Skeletal muscle tissue (tissue), 3 donors: ENCODE measurements at regions not wholly inside any gene's neighbourhood (a gene's known extent, or its start where the extent isn't known, plus 50 kb on each side); places are given as distances from the start of the nearest gene placed in this dataset.

Experiments used
- H3K27ac ChIP-seq: one replicate; pipeline ENCODE4 v1.7.0; 2013; ENCODE audit warnings: mild to moderate bottlenecking, low read depth, low read length, inconsistent platforms
- H3K27me3 ChIP-seq, 3 donors: one replicate each; pipeline ENCODE4 v1.7.0; 2013; ENCODE audit warnings: low read length in 3 of 3; ENCODE audit not compliant: control insufficient read depth in 3 of 3, insufficient read depth in 3 of 3
- H3K36me3 ChIP-seq, 3 donors: one replicate each; pipeline ENCODE4 v1.7.0; 2013; ENCODE audit warnings: low read length in 3 of 3; ENCODE audit not compliant: control insufficient read depth in 3 of 3, insufficient read depth in 3 of 3
- H3K4me1 ChIP-seq, 3 donors: one replicate each; pipeline ENCODE4 v1.7.0; 2013; ENCODE audit warnings: low read length in 3 of 3, mild to moderate bottlenecking in 3 of 3; ENCODE audit not compliant: control insufficient read depth in 3 of 3, insufficient read depth in 3 of 3
- H3K4me3 ChIP-seq, 3 donors: one replicate each; pipeline ENCODE4 v1.7.0; 2013; ENCODE audit warnings: low read length in 3 of 3
- H3K9ac ChIP-seq, 3 donors: one replicate each; pipeline ENCODE4 v1.7.0; 2013; ENCODE audit warnings: low read length in 3 of 3, mild to moderate bottlenecking in 3 of 3, moderate library complexity in 2 of 3, low read depth in 1 of 3
- H3K9me3 ChIP-seq, 3 donors: one replicate each; pipeline ENCODE4 v1.7.0; 2013; ENCODE audit warnings: low read length in 3 of 3; ENCODE audit not compliant: control insufficient read depth in 3 of 3
- donor health status: Osteomylitis.

GRCh38 chr20:53688085-53688484, 94.4 kb upstream of the ZNF217 start:
- Histone ChIP-seq H3K27me3 (no peaks in the 10 kb centered on the region), H3K4me1 (no peaks in the 10 kb centered on the region), H3K27ac (no peak overlapping the region), H3K9me3 (no peaks in the 10 kb centered on the region), H3K36me3 (no peaks in the 10 kb centered on the region), H3K4me3 (no peak overlapping the region), H3K9ac (no peak overlapping the region)

DNA sequence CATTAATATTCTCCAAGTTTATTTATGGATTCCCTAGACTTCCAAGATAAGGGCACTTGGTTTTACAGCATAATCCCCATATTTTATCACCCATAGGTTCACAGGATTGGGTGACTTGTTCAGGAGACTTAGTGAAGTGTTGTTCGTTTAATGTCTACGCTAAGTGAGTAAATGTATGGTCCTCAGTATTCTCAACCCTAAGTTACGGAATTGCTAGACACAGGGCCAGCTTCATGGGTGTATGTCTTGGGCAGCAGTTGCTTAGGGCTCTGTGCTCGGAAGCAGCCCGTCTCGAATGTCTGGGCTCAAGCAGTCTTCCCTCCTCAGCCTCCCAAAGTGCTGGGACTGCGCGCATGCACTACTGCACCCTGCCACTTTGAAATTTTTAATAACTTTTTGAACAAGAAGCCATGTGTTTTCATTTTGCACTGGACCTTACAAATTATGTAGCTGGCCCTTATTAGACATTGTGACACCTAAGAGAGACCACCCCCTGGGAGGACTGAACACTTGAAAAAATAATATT, 91.5 kb upstream of the ZNF217 start:
- H3K4me3 ChIP-seq: no peak overlapping the region
- no peaks in the 10 kb centered on the region for H3K27me3 ChIP-seq
- H3K4me1 ChIP-seq: no peaks in the 10 kb centered on the region
- H3K36me3 ChIP-seq: no peaks in the 10 kb centered on the region
- H3K9me3 ChIP-seq: no peaks in the 10 kb centered on the region
- H3K9ac ChIP-seq: no peak overlapping the region
- no peak overlapping the region for H3K27ac ChIP-seq

GRCh38 chr20:53683506-53683905, 89.9 kb upstream of the ZNF217 start:
- no peak overlapping the region for H3K4me3 ChIP-seq
- H3K4me1 ChIP-seq: peaks cover 0 to 5% (median 0%) of the 10 kb centered on the region in 3 donors
- no peaks in the 10 kb centered on the region for H3K27me3 ChIP-seq
- no peak overlapping the region for H3K27ac ChIP-seq
- H3K9ac ChIP-seq: no peak overlapping the region
- H3K9me3 ChIP-seq: no peaks in the 10 kb centered on the region
- no peaks in the 10 kb centered on the region for H3K36me3 ChIP-seq

DNA sequence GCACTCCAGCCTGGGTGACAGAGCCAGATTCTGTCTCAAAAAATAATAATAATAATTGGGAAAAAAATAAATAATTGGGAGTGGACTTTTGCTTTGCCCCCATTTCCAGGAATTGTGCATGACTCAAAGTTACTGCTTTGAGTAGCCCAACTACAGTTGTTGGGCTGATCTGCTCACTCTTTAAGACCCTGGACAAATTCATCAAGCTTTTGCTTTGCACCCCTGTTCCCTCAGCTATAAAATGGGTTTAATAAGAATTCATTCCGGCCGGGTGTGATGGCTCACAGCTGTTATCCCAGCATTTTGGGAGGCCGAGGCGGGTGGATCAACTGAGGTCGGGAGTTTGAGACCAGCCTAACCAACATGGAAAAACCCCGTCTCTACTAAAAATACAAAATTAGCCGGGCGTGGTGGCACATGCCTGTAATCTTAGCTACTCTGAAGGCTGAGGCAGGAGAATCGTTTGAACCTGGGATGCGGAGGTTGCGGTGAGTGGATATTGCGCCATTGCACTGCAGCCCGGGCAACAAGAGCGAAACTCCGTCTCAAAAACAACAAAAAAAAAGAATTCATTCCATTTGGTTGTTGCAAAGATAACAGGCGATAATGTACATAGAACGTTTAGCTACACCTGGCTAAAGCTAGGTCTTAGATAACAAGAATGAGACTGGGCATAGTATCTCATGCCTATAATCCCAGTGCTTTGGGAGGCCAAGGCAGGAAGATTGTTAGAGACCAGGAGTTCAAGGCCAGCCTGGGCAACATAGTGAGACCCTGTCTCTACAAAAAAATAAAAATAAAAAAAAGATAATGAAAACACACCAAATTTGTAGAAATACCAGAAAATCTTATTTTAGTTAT, 87.9 kb upstream of the ZNF217 start:
- Histone ChIP-seq H3K9ac (no peak overlapping the region), H3K27me3 (no peaks in the 10 kb centered on the region), H3K36me3 (no peaks in the 10 kb centered on the region), H3K4me3 (no peak overlapping the region), H3K27ac (no peak overlapping the region), H3K4me1 (peaks cover 0 to 5% (median 3%) of the 10 kb centered on the region in 3 donors), H3K9me3 (no peaks in the 10 kb centered on the region)

GRCh38 chr20:53679597-53680309, 86.1 kb upstream of the ZNF217 start:
- peaks cover 0 to 5% (median 3%) of the 10 kb centered on the region in 3 donors for H3K4me1 ChIP-seq
- H3K4me3 ChIP-seq: no peak overlapping the region
- no peaks in the 10 kb centered on the region for H3K9me3 ChIP-seq
- no peaks in the 10 kb centered on the region for H3K36me3 ChIP-seq
- H3K27ac ChIP-seq: no peak overlapping the region
- H3K27me3 ChIP-seq: no peaks in the 10 kb centered on the region
- no peak overlapping the region for H3K9ac ChIP-seq

GRCh38 chr20:53678990-53679596, 85.5 kb upstream of the ZNF217 start:
- Histone ChIP-seq H3K36me3 (no peaks in the 10 kb centered on the region), H3K27ac (no peak overlapping the region), H3K27me3 (no peaks in the 10 kb centered on the region), H3K9ac (no peak overlapping the region), H3K4me3 (no peak overlapping the region), H3K9me3 (no peaks in the 10 kb centered on the region), H3K4me1 (peaks cover 0 to 5% (median 3%) of the 10 kb centered on the region in 3 donors)

DNA sequence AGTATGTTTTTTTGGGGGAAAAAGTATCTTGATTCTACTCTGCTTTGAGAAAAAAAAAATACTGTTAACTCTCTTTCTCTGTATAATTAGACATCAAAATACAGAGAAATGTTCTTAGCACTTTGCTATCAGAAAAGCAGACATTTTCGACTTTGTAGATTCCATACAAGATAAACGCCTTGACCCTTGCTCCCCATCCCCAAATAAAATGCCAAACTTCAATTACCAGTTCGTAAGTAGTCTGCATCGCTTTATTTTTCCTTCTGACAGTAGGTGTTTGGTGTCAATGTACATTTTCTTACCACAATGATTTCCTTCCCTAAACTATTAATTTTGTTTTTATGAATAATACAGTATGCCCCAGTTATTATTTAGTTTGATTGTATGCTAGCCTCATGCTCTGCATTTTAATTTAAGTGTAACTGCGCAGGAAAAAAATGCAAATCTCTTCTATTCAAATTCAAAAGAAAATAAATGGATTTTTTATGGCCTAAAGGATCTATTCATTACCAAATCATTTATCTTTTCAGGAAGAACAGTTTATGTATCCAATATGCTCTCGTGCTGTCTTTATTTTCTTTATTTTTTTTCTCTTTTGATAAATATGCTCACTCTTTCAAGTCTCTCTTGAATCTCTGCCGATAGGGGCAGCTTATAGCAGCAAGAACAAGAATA, 84.8 kb upstream of the ZNF217 start:
- Histone ChIP-seq H3K9ac (no peak overlapping the region), H3K27ac (no peak overlapping the region), H3K27me3 (no peaks in the 10 kb centered on the region), H3K4me1 (peaks cover 0 to 5% (median 3%) of the 10 kb centered on the region in 3 donors), H3K36me3 (no peaks in the 10 kb centered on the region), H3K9me3 (no peaks in the 10 kb centered on the region), H3K4me3 (no peak overlapping the region)

DNA sequence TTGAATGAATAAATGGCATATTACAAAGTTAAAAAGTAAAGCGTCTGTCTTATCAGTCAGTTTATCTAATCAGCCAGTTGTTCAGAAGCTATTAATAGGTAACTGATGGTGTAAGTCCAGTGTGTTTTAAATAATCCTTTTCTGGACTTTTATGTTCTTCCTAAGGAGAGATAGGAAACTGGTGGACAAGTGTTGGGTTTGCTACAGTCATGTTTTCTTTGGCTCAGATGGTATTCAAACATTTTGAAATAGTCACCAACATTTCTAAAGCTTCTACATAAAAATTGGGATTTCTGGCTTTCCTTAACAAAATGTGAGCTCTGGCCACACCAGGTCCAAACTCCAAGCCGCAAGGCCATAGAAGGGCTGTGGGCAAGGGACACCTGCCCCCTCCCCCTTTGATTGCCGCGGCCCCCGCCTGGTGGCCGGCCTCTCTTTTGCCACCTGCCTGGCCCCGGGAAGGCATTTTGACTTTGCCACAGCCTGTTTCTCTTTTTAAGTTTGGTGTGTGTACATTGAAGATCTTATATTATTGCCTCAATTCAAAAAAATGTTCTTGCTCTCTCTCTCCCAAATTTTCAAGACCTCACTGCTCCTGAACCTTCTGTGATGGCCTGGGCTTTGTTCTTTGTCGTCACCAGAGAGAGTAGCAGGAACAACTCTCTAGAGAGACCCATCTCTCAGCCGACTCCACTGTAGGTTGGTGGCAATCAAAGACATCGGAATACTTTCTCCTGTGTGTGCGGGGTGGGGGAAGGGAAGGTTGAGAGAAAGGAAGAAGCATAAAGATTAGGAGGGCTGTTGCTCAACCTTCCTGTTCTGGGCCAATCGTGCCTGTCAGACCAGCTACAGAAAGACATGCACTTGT, 84.0 kb upstream of the ZNF217 start:
- Histone ChIP-seq H3K36me3 (no peaks in the 10 kb centered on the region), H3K27ac (no peak overlapping the region), H3K9ac (no peak overlapping the region), H3K9me3 (no peaks in the 10 kb centered on the region), H3K27me3 (no peaks in the 10 kb centered on the region), H3K4me1 (peaks cover 0 to 5% (median 3%) of the 10 kb centered on the region in 3 donors), H3K4me3 (no peak overlapping the region)

- Histone ChIP-seq H3K27me3 (no peaks in the 10 kb centered on the region), H3K9me3 (no peaks in the 10 kb centered on the region), H3K27ac (no peak overlapping the region), H3K4me1 (peaks cover 0 to 5% (median 3%) of the 10 kb centered on the region in 3 donors), H3K9ac (no peak overlapping the region), H3K4me3 (no peak overlapping the region), H3K36me3 (no peaks in the 10 kb centered on the region)
Measured at GRCh38 chr20:53676987-53677386, 83.3 kb upstream of the ZNF217 start.
